B cell (primary cell): ENCODE measurements at regions not wholly inside any gene's neighbourhood (a gene's known extent, or its start where the extent isn't known, plus 50 kb on each side); places are given as distances from the start of the nearest gene placed in this dataset.

Source experiments
- ATAC-seq: fragments of 200-7000 bp; cut with Tn5 transposase; one replicate; pipeline ENCODE4 v1.10.0; 2021; ENCODE audit warnings: low read depth, mild to moderate bottlenecking, moderate number of reproducible peaks, moderate library complexity
- CTCF ChIA-PET: fragments of 350-600 bp; sonication (Branson Sonifier 250); formaldehyde crosslinking; loops from one replicate; lab custom pipeline; 2021; ENCODE audit warnings: antibody characterized with exemption, inconsistent platforms; lab: Charles Lee
- POLR2A ChIA-PET: fragments of 350-600 bp; sonication (Branson Sonifier 250); formaldehyde crosslinking; loops from one replicate; lab custom pipeline; 2021; ENCODE audit warnings: antibody characterized with exemption; lab: Charles Lee
- DNase-seq: peaks from one replicate; pipeline ENCODE4 v3.0.0; 2013
- H2AFZ ChIP-seq: 2 replicates; pipeline ENCODE4 v1.6.1; 2012; ENCODE audit warnings: mild to moderate bottlenecking, low read depth, low read length; ENCODE audit not compliant: insufficient read depth, poor library complexity, severe bottlenecking
- H3K27ac ChIP-seq, 2 donors: 1 replicate in 1 of 2; 2 replicates in 1 of 2; pipeline ENCODE4 v1.5.1; 2012 to 2013; ENCODE audit warnings: low read length in 2 of 2, mild to moderate bottlenecking in 2 of 2, moderate library complexity in 1 of 2
- H3K27me3 ChIP-seq, 4 experiments: fragments of 200-600 bp in 1 of 4; sonication (generic) in 1 of 4; replicated peaks in 1 of 4; 1 replicate in 2 of 4; 2 replicates in 2 of 4; pipeline versions ENCODE4 v1.6.1 to v1.7.0; 2013 to 2016; ENCODE audit warnings: low read length in 3 of 4, mild to moderate bottlenecking in 2 of 4, mixed read lengths in 1 of 4, moderate library complexity in 1 of 4; ENCODE audit not compliant: insufficient read depth in 4 of 4, control insufficient read depth in 3 of 4; ENCODE audit errors: control extremely low read depth in 1 of 4
- H3K36me3 ChIP-seq, 2 experiments: replicated peaks in 1 of 2; 1 replicate in 1 of 2; 2 replicates in 1 of 2; pipeline versions ENCODE4 v1.6.1 to v1.7.1; 2013; ENCODE audit warnings: low read length in 1 of 2; ENCODE audit not compliant: insufficient read depth in 2 of 2, control insufficient read depth in 1 of 2; ENCODE audit errors: control extremely low read depth in 1 of 2, extremely low read depth in 1 of 2
- H3K4me1 ChIP-seq, 2 donors: fragments of 200-600 bp in 1 of 2; sonication (generic) in 1 of 2; 1 replicate in 1 of 2; 2 replicates in 1 of 2; pipeline versions ENCODE4 v1.5.1 to v1.6.1; 2013 to 2017; ENCODE audit warnings: low read length in 2 of 2; ENCODE audit not compliant: control insufficient read depth in 2 of 2, insufficient read depth in 2 of 2
- H3K4me2 ChIP-seq: replicated peaks from 2 replicates; pipeline ENCODE3; 2012; ENCODE audit warnings: mild to moderate bottlenecking, low read depth, low read length; ENCODE audit not compliant: poor library complexity, severe bottlenecking
- H3K4me3 ChIP-seq, 5 experiments: fragments of 200-600 bp in 1 of 5; sonication (generic) in 1 of 5; 1 replicate in 3 of 5; 2 replicates in 2 of 5; pipeline versions ENCODE4 v1.5.1 to v1.7.0; 2011 to 2016; ENCODE audit warnings: low read length in 4 of 5, mild to moderate bottlenecking in 4 of 5, low read depth in 2 of 5, control low read depth in 1 of 5, moderate library complexity in 1 of 5; ENCODE audit not compliant: insufficient read depth in 1 of 5; ENCODE audit errors: control extremely low read depth in 1 of 5, extremely low read depth in 1 of 5
- H3K79me2 ChIP-seq: fragments of 200-600 bp; sonication (generic); one replicate; pipeline ENCODE4 v1.6.0; 2016; ENCODE audit warnings: low read length; ENCODE audit not compliant: control insufficient read depth, insufficient read depth
- H3K9ac ChIP-seq: fragments of 200-600 bp; sonication (generic); 2 replicates; pipeline ENCODE4 v1.6.1; 2017; ENCODE audit warnings: mild to moderate bottlenecking, low read length, moderate library complexity
- H3K9me3 ChIP-seq, 3 donors: one replicate each; pipeline versions ENCODE4 v1.6.1 to v1.7.1; 2013; ENCODE audit warnings: low read length in 2 of 3; ENCODE audit not compliant: control insufficient read depth in 2 of 3, insufficient read depth in 1 of 3; ENCODE audit errors: control extremely low read depth in 1 of 3
- H4K20me1 ChIP-seq: 2 replicates; pipeline ENCODE4 v1.6.0; 2012; ENCODE audit warnings: mild to moderate bottlenecking, low read length; ENCODE audit not compliant: insufficient read depth, control insufficient read depth, poor library complexity, severe bottlenecking
- H3K27ac Mint-ChIP-seq: one replicate; pipeline ENCODE4 v1.8.0; 2021; ENCODE audit warnings: mixed read lengths
- H3K27me3 Mint-ChIP-seq: one replicate; pipeline ENCODE4 v1.8.0; 2021; ENCODE audit warnings: mixed read lengths
- H3K4me1 Mint-ChIP-seq: one replicate; pipeline ENCODE4 v1.8.0; 2021; ENCODE audit warnings: mixed read lengths
- H3K4me3 Mint-ChIP-seq: one replicate; pipeline ENCODE4 v1.8.0; 2021; ENCODE audit warnings: mixed read lengths
- H3K9me3 Mint-ChIP-seq: one replicate; pipeline ENCODE4 v1.8.0; 2022; ENCODE audit warnings: mixed read lengths; ENCODE audit not compliant: insufficient read depth
- EZH2 ChIP-seq: IDR thresholded peaks from 2 replicates; pipeline ENCODE4 v1.6.1; 2012; ENCODE audit warnings: borderline replicate concordance, low read depth, mild to moderate bottlenecking, moderate library complexity, low read length; ENCODE audit not compliant: insufficient read depth, poor library complexity, severe bottlenecking
- whole genome bisulfite sequencing: methylation state at CpG from one replicate; pipeline ENCODE4 v1.1.5; 2013; ENCODE audit warnings: missing lambda C conversion rate; ENCODE audit not compliant: insufficient coverage; 5-methylcytosine and 5-hydroxymethylcytosine counted together
- intact Hi-C: fragments of 100-400 bp; cut with micrococcal nuclease; formaldehyde crosslinking; loops from one replicate; pipeline ENCODE4 v1.10.0; 2022
- TF ChIP-seq, protein P1 (sequence below): fragments of 200-600 bp; IDR thresholded peaks from one replicate; pipeline ENCODE4 v1.8.0; 2022; ENCODE audit warnings: antibody characterized with exemption, mild to moderate bottlenecking

DNA sequence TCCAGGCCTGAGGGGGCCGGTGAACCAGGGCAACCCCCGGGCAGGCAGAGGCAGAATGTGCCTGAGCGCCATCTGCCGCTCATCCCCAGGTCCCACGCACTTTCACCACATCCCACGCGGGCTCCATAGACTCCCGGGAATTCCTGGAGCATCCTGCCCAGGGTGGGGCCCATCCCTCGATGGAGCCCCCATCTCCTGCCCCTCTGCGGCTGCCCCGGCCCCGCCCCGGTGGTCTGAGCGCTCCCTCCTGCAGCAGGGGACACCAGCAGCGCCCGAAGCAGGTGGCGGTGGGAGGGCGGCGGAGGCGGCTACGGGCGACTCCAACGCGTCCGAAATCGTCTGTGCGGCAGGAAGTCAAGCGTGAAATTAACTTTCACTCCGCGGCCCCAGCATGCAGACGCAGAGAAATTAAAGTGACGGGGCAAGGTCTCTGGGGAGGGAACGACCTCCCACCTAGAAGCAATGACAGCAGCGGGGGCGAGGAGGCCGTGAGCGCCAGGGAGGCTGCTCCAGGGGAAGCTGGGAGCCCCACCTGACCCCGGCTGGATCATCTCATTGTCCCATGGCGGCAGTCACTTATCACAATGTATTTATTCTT, 122.2 kb downstream of the NCOR2 start:
- TF ChIP-seq EZH2: no peak
- TF ChIP-seq, protein P1, sequence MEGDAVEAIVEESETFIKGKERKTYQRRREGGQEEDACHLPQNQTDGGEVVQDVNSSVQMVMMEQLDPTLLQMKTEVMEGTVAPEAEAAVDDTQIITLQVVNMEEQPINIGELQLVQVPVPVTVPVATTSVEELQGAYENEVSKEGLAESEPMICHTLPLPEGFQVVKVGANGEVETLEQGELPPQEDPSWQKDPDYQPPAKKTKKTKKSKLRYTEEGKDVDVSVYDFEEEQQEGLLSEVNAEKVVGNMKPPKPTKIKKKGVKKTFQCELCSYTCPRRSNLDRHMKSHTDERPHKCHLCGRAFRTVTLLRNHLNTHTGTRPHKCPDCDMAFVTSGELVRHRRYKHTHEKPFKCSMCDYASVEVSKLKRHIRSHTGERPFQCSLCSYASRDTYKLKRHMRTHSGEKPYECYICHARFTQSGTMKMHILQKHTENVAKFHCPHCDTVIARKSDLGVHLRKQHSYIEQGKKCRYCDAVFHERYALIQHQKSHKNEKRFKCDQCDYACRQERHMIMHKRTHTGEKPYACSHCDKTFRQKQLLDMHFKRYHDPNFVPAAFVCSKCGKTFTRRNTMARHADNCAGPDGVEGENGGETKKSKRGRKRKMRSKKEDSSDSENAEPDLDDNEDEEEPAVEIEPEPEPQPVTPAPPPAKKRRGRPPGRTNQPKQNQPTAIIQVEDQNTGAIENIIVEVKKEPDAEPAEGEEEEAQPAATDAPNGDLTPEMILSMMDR: no peak

DNA sequence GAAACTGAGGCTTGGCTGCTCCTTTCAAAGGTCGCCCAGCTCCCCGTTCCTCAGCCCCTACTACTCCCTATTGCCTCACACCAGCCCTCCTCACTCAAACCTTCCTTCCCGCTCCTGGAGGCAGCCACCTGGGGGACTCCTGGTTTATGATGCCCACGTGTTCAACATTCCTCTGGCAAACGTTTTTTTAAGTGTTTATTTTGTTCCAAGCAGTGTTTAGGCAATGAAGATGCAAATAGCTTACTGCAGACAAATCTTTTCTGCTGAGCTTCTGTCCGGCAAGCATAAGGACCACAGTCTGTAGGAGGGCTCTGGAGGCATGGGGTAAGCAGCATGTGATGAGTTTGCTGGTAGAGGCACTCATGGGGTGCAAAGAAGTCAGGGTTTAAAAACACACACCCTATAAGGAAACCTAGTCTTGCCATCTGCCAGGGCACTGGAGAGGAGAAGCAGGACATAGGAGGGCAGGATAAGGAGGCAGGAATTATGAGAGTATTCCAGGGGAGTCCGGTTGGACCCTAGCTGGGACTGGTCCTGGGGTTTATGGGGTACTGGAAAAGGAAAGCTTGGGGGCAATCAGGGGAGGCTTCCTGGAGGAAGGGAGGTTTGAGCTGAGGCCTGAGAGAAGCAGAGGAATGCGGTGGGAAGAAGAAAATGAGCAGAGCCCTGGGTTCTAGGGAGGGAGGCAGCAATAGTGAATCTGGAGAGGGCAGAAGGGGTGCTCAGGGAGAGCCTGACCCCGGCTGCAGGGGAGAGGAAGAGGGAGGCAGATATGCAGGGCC, 123.3 kb downstream of the NCOR2 start:
- no peaks in the 10 kb centered on the region for H3K4me1 Mint-ChIP-seq
- H3K9me3 Mint-ChIP-seq: no peaks in the 10 kb centered on the region
- no peak for TF ChIP-seq EZH2
- TF ChIP-seq, protein P1: no peak
- Histone ChIP-seq H3K9ac (no peak overlapping the region), H3K36me3 (peaks cover 0 to 53% of the 10 kb centered on the region in 2 experiments), H3K4me3 (no peak overlapping the region), H3K27ac (no peak overlapping the region), H3K9me3 (no peaks in the 10 kb centered on the region), H3K79me2 (peaks cover 66% of the 10 kb centered on the region), H3K4me2 (no peak overlapping the region), H2AFZ (no peak overlapping the region), H3K27me3 (no peaks in the 10 kb centered on the region), H3K4me1 (no peaks in the 10 kb centered on the region), H4K20me1 (peaks cover 56% of the 10 kb centered on the region)
- POLR2A ChIA-PET: no interaction called here
- no peaks in the 10 kb centered on the region for H3K27me3 Mint-ChIP-seq
- no peak overlapping the region for H3K27ac Mint-ChIP-seq
- ATAC-seq (no peak), DNase-seq (no peak)
- no peak overlapping the region for H3K4me3 Mint-ChIP-seq
- WGBS: 90% methylated on average over 9 of the region's 9 CpGs
- CTCF ChIA-PET: no interaction called here
- intact Hi-C loops: no loop called here

More for the DNA sequence above, 122.2 kb downstream of the NCOR2 start:
- peaks cover 0 to 58% of the 10 kb centered on the region in 2 experiments for H3K36me3 ChIP-seq
- H3K79me2 ChIP-seq: peaks cover 70% of the 10 kb centered on the region
- ChIA-PET POLR2A (no interaction called here), CTCF (no interaction called here)
- Mint-ChIP-seq H3K9me3 (no peaks in the 10 kb centered on the region), H3K4me1 (no peaks in the 10 kb centered on the region), H3K27ac (no peak overlapping the region), H3K27me3 (no peaks in the 10 kb centered on the region), H3K4me3 (no peak overlapping the region)
- intact Hi-C loops: no loop called here
- no peak overlapping the region for H3K4me3 ChIP-seq
- ATAC-seq (no peak), DNase-seq (no peak)
- no peaks in the 10 kb centered on the region for H3K9me3 ChIP-seq
- H3K9ac ChIP-seq: no peak overlapping the region
- no peak overlapping the region for H3K4me2 ChIP-seq
- WGBS: 95% methylated on average over 39 of the region's 39 CpGs
- H3K27ac ChIP-seq: no peak overlapping the region
- no peaks in the 10 kb centered on the region for H3K27me3 ChIP-seq
- no peak overlapping the region for H2AFZ ChIP-seq
- peaks cover 56% of the 10 kb centered on the region for H4K20me1 ChIP-seq
- H3K4me1 ChIP-seq: no peaks in the 10 kb centered on the region
